Liver (tissue), 1 donor: ENCODE measurements at regions not wholly inside any gene's neighbourhood (a gene's known extent, or its start where the extent isn't known, plus 50 kb on each side); places are given as distances from the start of the nearest gene placed in this dataset.

Experiments
- TF ChIP-seq, protein P1 (sequence below): IDR thresholded peaks from 2 replicates; pipeline ENCODE4 v1.6.1; 2016; ENCODE audit warnings: antibody characterized with exemption

DNA sequence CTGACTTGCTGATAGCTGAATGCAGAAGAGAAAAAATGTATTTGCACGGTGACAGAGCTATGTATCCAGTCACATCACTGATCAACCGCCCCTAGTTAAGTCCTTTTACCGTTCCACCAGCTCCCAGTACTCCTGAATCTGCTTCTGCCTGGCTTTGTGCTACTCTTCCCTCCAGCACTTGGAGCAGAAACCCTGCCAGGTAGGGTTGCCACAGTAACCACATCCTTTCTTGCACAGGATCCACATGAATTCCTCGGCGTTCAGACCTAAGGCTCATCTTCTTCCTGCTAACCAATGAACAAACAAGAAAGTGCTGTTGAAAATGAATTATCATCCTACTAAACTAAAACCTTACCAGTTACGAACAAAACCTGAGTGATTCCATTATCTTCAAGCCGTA lies 52.0 kb upstream of the KCTD7 start (continued):
- TF ChIP-seq, protein P1, sequence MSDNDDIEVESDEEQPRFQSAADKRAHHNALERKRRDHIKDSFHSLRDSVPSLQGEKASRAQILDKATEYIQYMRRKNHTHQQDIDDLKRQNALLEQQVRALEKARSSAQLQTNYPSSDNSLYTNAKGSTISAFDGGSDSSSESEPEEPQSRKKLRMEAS = no peak
